GM10248 (cell line): ENCODE measurements at regions not wholly inside any gene's neighbourhood (a gene's known extent, or its start where the extent isn't known, plus 50 kb on each side); places are given as distances from the start of the nearest gene placed in this dataset.

Experiments used
- CTCF ChIA-PET: fragments of 300-600 bp; sonication (Branson Sonifier 250); formaldehyde crosslinking; extraction: SDS; loops from one replicate; lab custom pipeline; 2021; ENCODE audit warnings: antibody characterized with exemption; lab: Yijun Ruan, JAX
- POLR2A ChIA-PET: fragments of 350-650 bp; sonication (Branson Sonifier 250); formaldehyde crosslinking; extraction: SDS; loops from one replicate; lab custom pipeline; 2020; ENCODE audit warnings: antibody characterized with exemption; lab: Yijun Ruan, JAX
- DNase-seq: peaks from one replicate; pipeline ENCODE4 v3.0.0; 2012; ENCODE audit errors: extremely low spot score
- CTCF ChIP-seq: IDR thresholded peaks from 2 replicates; pipeline ENCODE4 v1.5.1; 2012; ENCODE audit warnings: mild to moderate bottlenecking, low read depth; ENCODE audit errors: extremely low read depth, missing control alignments, control extremely low read depth

- CTCF ChIA-PET: interaction anchor here (1.4 kb wide), 1 partner anchor 10 kb away, joined by 3 read pairs; no protein-coding TSS in a partner anchor
- POLR2A ChIA-PET: no interaction called here
- DNase-seq: no peak
- no peak for TF ChIP-seq CTCF
Observed at GRCh38 chr4:180757927-180758326, 1485.3 kb upstream of the TENM3 start.

GRCh38 chr4:180766045-180766444, 1477.2 kb upstream of the TENM3 start:
- DNase-seq: no peak
- CTCF ChIA-PET: interaction anchor here (1.1 kb wide), 1 partner anchor 39 kb away, joined by 3 read pairs; no protein-coding TSS in a partner anchor
- no peak for TF ChIP-seq CTCF
- POLR2A ChIA-PET: no interaction called here

GRCh38 chr4:180766944-180767729, 1476.1 kb upstream of the TENM3 start:
- ChIA-PET POLR2A (no interaction called here), CTCF (no interaction called here)
- no peak for DNase-seq
- no peak for TF ChIP-seq CTCF

GRCh38 chr4:180768610-180769009, 1474.6 kb upstream of the TENM3 start:
- no peak for DNase-seq
- ChIA-PET POLR2A (no interaction called here), CTCF (no interaction called here)
- TF ChIP-seq CTCF: no peak

GRCh38 chr4:180769791-180770190, 1473.4 kb upstream of the TENM3 start:
- POLR2A ChIA-PET: no interaction called here
- CTCF ChIA-PET: no interaction called here
- no peak for DNase-seq
- no peak for TF ChIP-seq CTCF

- no peak for TF ChIP-seq CTCF
- CTCF ChIA-PET: no interaction called here
- DNase-seq: no peak
- POLR2A ChIA-PET: no interaction called here
Observed at GRCh38 chr4:180770265-180770664, 1472.9 kb upstream of the TENM3 start.

- no peak for DNase-seq
- ChIA-PET CTCF (interaction anchor here (0.8 to 1.0 kb wide), 2 partner anchors 8 to 18 kb away, joined by 3 read pairs; no protein-coding TSS in a partner anchor), POLR2A (no interaction called here)
- TF ChIP-seq CTCF: no peak
Observed at GRCh38 chr4:180784940-180785339, 1458.3 kb upstream of the TENM3 start.
